Gastrocnemius medialis (tissue), 4 donors: ENCODE measurements at regions not wholly inside any gene's neighbourhood (a gene's known extent, or its start where the extent isn't known, plus 50 kb on each side); places are given as distances from the start of the nearest gene placed in this dataset.
"Not testable (repeated sequence)": the region's sequence is repeated elsewhere in the genome, so short reads cannot be mapped to it uniquely, and the experiment has no call there.

Experiments used
- ATAC-seq, 2 donors: fragments of 150-250 bp; one replicate each; pipeline ENCODE4 v1.9.1; 2016
- DNase-seq, 2 donors: peaks; one replicate each; pipeline ENCODE4 v3.0.0-alpha.2; 2019
- H3K27ac ChIP-seq, 4 donors: fragments of 200-600 bp; sonication (generic); 1 replicate in 1 of 4; 2 replicates in 3 of 4; pipeline ENCODE4 v1.5.1; 2016 to 2018; ENCODE audit warnings: mild to moderate bottlenecking in 2 of 4, moderate library complexity in 1 of 4
- H3K27me3 ChIP-seq, 3 donors: fragments of 200-600 bp; sonication (generic) in 2 of 3; 1 replicate in 1 of 3; 2 replicates in 2 of 3; pipeline versions ENCODE4 v1.5.1 to v1.6.0; 2016 to 2019; ENCODE audit warnings: mild to moderate bottlenecking in 1 of 3, moderate library complexity in 1 of 3
- H3K36me3 ChIP-seq, 2 donors: fragments of 200-600 bp; sonication (generic) in 1 of 2; one replicate each; pipeline ENCODE4 v1.5.1; 2017 to 2018
- H3K4me1 ChIP-seq, 2 donors: fragments of 200-600 bp; sonication (generic) in 1 of 2; one replicate each; pipeline ENCODE4 v1.5.1; 2016 to 2017; ENCODE audit warnings: mild to moderate bottlenecking in 2 of 2
- H3K4me3 ChIP-seq, 4 donors: fragments of 200-600 bp; sonication (generic) in 3 of 4; 1 replicate in 1 of 4; 2 replicates in 3 of 4; pipeline ENCODE4 v1.5.1; 2016 to 2019; ENCODE audit warnings: mild to moderate bottlenecking in 2 of 4
- H3K9me3 ChIP-seq, 3 donors: fragments of 200-600 bp; sonication (generic) in 2 of 3; 1 replicate in 1 of 3; 2 replicates in 2 of 3; pipeline ENCODE4 v1.5.1; 2016 to 2019
- in situ Hi-C, 4 donors: fragments of 200-750 bp; cut with MboI; loops; one replicate each; pipeline versions ENCODE4 v1.15.0 to v1.8.0; 2017; ENCODE audit warnings: low sequenced_read_pairs in 4 of 4
- intact Hi-C: fragments of 100-400 bp; cut with DNase I; formaldehyde crosslinking; loops from one replicate; pipeline ENCODE4 v1.15.1; 2023; ENCODE audit warnings: low total_unique reads

DNA sequence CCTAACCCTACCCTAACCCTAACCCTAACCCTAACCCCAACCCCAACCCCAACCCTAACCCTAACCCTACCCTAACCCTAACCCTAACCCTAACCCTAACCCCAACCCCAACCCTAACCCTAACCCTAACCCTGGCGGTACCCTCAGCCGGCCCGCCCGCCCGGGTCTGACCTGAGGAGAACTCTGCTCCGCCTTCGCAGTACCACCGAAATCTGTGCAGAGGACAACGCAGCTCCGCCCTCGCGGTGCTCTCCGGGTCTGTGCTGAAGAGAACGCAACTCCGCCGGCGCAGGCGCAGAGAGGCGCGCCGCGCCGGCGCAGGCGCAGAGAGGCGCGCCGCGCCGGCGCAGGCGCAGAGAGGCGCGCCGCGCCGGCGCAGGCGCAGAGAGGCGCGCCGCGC lies 56.1 kb upstream of the IQSEC3 start:
- DNase-seq, ATAC-seq, H3K36me3 ChIP-seq, H3K9me3 ChIP-seq, H3K27me3 ChIP-seq, intact Hi-C loops, in situ Hi-C loops, H3K4me3 ChIP-seq, H3K27ac ChIP-seq: not testable (repeated sequence)
- peaks cover 10 to 14% of the 10 kb centered on the region in 2 donors for H3K4me1 ChIP-seq

GRCh38 chr12:10879-11812 lies 55.4 kb upstream of the IQSEC3 start:
- DNase-seq, H3K4me3 ChIP-seq, ATAC-seq, H3K27ac ChIP-seq, in situ Hi-C loops, H3K27me3 ChIP-seq, intact Hi-C loops, H3K36me3 ChIP-seq, H3K9me3 ChIP-seq: not testable (repeated sequence)
- H3K4me1 ChIP-seq, result peaks cover 10 to 14% of the 10 kb centered on the region in 2 donors

- H3K9me3 ChIP-seq, H3K27me3 ChIP-seq, ATAC-seq, DNase-seq, H3K36me3 ChIP-seq, intact Hi-C loops, H3K4me3 ChIP-seq, in situ Hi-C loops: not testable (repeated sequence)
- peak overlapping the region in 2 of 4 donors; percentile 72 to 83 for H3K27ac ChIP-seq
- H3K4me1 ChIP-seq, result peaks cover 10 to 14% of the 10 kb centered on the region in 2 donors
Measured at GRCh38 chr12:12306-12705, 54.3 kb upstream of the IQSEC3 start.

DNA sequence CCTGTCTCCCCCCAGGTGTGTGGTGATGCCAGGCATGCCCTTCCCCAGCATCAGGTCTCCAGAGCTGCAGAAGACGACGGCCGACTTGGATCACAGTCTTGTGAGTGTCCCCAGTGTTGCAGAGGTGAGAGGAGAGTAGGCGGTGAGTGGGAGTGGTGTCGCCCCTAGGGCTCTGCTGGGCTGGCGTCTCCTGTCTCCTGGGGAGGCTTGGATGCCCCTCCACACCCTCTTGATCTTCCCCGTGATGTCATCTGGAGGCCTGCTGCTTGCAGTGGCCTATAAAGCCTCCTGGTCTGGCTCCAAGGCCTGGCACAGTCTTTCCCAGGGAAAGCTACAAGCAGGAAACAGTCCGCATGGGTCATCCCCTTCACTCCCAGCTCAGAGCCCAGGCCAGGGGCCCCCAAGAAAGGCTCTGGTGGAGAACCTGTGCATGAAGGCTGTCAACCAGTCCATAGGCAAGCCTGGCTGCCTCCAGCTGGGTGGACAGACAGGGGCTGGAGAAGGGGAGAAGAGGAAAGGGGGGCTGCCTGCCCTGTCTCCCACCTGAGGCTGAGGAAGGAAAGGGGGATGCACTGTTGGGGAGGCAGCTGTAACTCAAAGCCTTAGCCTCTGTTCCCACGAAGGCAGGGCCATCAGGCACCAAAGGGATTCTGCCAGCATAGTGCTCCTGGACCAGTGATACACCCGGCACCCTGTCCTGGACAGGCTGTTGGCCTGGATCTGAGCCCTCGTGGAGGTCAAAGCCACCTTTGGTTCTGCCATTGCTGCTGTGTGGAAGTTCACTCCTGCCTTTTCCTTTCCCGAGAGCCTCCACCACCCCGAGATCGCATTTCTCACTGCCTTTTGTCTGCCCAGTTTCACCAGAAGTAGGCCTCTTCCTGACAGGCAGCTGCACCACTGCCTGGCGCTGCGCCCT lies 53.6 kb upstream of the IQSEC3 start:
- ATAC-seq, H3K27me3 ChIP-seq, intact Hi-C loops, H3K9me3 ChIP-seq, H3K36me3 ChIP-seq, H3K4me3 ChIP-seq, in situ Hi-C loops: not testable (repeated sequence)
- Histone ChIP-seq H3K4me1 (peaks cover 10 to 14% of the 10 kb centered on the region in 2 donors), H3K27ac (peak overlapping the region; percentile 65 to 83 (median 73))
- peak in 1 of 2 donors; percentile 65 for DNase-seq

DNA sequence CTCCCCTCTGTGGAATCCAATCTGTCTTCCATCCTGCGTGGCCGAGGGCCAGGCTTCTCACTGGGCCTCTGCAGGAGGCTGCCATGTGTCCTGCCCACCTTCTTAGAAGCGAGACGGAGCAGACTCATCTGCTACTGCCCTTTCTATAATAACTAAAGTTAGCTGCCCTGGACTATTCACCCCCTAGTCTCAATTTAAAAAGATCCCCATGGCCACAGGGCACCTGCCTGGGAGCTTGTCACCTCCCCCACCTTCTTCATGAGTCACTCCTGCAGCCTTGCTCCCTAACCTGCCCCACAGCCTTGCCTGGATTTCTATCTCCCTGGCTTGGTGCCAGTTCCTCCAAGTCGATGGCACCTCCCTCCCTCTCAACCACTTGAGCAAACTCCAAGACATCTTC lies 52.7 kb upstream of the IQSEC3 start:
- intact Hi-C loops, H3K36me3 ChIP-seq, H3K9me3 ChIP-seq, ATAC-seq, in situ Hi-C loops, H3K4me3 ChIP-seq, H3K27me3 ChIP-seq: not testable (repeated sequence)
- peak in 1 of 2 donors; percentile 39 for DNase-seq
- Histone ChIP-seq H3K27ac (peak overlapping the region; percentile 65 to 83 (median 73)), H3K4me1 (peaks cover 10 to 14% of the 10 kb centered on the region in 2 donors)

DNA sequence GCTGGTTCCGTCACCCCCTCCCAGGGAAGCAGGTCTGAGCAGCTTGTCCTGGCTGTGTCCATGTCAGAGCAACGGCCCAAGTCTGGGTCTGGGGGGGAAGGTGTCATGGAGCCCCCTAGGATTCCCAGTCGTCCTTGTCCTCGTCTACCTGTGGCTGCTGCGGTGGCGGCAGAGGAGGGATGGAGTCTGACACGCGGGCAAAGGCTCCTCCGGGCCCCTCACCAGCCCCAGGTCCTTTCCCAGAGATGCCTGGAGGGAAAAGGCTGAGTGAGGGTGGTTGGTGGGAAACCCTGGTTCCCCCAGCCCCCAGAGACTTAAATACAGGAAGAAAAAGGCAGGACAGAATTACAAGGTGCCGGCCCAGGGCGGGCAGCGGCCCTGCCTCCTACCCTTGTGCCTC lies 51.9 kb upstream of the IQSEC3 start:
- H3K9me3 ChIP-seq, DNase-seq, in situ Hi-C loops, intact Hi-C loops, H3K27me3 ChIP-seq, H3K36me3 ChIP-seq, ATAC-seq, H3K4me3 ChIP-seq: not testable (repeated sequence)
- peaks cover 10 to 14% of the 10 kb centered on the region in 2 donors for H3K4me1 ChIP-seq
- H3K27ac ChIP-seq, result peak overlapping the region in 2 of 4 donors; percentile 56 to 59

DNA sequence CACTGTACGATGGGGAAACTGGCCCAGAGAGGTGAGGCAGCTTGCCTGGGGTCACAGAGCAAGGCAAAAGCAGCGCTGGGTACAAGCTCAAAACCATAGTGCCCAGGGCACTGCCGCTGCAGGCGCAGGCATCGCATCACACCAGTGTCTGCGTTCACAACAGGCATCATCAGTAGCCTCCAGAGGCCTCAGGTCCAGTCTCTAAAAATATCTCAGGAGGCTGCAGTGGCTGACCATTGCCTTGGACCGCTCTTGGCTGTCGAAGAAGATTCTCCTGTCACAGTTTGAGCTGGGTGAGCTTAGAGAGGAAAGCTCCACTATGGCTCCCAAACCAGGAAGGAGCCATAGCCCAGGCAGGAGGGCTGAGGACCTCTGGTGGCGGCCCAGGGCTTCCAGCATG lies 51.2 kb upstream of the IQSEC3 start:
- in situ Hi-C loops, H3K4me3 ChIP-seq, H3K36me3 ChIP-seq, intact Hi-C loops, H3K9me3 ChIP-seq, DNase-seq, H3K27me3 ChIP-seq, ATAC-seq, H3K27ac ChIP-seq: not testable (repeated sequence)
- H3K4me1 ChIP-seq, result peaks cover 10 to 14% of the 10 kb centered on the region in 2 donors

DNA sequence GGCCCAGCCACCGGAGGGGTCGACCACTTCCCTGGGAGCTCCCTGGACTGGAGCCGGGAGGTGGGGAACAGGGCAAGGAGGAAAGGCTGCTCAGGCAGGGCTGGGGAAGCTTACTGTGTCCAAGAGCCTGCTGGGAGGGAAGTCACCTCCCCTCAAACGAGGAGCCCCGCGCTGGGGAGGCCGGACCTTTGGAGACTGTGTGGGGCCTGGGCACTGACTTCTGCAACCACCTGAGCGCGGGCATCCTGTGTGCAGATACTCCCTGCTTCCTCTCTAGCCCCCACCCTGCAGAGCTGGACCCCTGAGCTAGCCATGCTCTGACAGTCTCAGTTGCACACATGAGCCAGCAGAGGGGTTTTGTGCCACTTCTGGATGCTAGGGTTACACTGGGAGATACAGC lies 50.5 kb upstream of the IQSEC3 start:
- H3K9me3 ChIP-seq, H3K27me3 ChIP-seq, H3K36me3 ChIP-seq, DNase-seq, intact Hi-C loops, ATAC-seq, H3K4me3 ChIP-seq, H3K27ac ChIP-seq, in situ Hi-C loops: not testable (repeated sequence)
- peaks cover 10 to 14% of the 10 kb centered on the region in 2 donors for H3K4me1 ChIP-seq

- H3K27me3 ChIP-seq, H3K27ac ChIP-seq, DNase-seq, ATAC-seq, H3K4me3 ChIP-seq, H3K9me3 ChIP-seq, in situ Hi-C loops, H3K36me3 ChIP-seq, intact Hi-C loops: not testable (repeated sequence)
- H3K4me1 ChIP-seq, result peaks cover 10 to 14% of the 10 kb centered on the region in 2 donors
Measured at GRCh38 chr12:16541-16940, 50.0 kb upstream of the IQSEC3 start.
